Hematopoietic multipotent progenitor cell treated with erythropoietin and hydrocortisone succinate and interleukin-3 and kit ligand, for 4 days (in vitro differentiated cells): ENCODE measurements at regions not wholly inside any gene's neighbourhood (a gene's known extent, or its start where the extent isn't known, plus 50 kb on each side); places are given as distances from the start of the nearest gene placed in this dataset.

Experiments
- DNase-seq: peaks from one replicate; pipeline ENCODE4 v3.0.0-alpha.2; 2015

DNA sequence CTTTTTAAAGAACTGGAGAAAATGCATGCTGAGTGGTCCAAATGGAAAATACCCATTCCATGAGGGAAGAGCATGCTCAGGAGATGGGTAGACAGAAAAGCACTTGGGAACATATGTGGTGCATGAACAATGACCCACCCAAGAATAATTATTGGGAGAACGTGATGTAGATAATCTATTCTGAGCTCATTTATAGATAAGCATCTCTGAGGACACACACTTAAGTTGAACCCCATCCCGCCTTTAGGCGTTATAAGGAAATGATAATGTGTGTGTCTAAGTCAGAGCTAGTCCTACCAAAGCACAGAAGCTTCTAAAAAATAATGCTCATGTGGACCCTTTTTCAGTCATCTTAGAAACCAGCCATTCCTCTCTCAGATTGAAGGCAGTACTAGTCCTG is 189.9 kb downstream of the KTN1 start:
- no peak for DNase-seq

GRCh38 chr14:55771242-55771981 is 191.4 kb downstream of the KTN1 start:
- no peak for DNase-seq

GRCh38 chr14:55772486-55772885 is 192.5 kb downstream of the KTN1 start:
- no peak for DNase-seq

DNA sequence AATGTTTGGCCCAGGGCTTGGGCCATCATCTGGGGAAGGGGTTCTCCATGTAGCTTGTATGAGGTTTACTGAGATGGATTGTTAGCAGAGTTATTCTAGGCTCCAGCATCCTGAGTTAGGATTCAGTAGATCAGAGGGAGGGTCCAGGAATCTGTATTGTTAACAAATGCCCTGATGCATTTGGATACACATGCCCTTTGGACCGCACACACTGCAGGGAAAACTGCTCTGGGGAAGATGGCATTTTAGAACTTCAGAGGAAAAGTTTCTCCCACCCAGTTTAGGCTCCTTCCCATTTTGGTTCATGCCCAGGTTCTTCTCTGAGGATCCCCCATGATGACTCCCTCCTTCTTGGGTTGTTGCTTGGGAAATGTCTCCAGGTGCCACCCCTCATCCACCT is 193.3 kb downstream of the KTN1 start:
- DNase-seq = no peak

DNA sequence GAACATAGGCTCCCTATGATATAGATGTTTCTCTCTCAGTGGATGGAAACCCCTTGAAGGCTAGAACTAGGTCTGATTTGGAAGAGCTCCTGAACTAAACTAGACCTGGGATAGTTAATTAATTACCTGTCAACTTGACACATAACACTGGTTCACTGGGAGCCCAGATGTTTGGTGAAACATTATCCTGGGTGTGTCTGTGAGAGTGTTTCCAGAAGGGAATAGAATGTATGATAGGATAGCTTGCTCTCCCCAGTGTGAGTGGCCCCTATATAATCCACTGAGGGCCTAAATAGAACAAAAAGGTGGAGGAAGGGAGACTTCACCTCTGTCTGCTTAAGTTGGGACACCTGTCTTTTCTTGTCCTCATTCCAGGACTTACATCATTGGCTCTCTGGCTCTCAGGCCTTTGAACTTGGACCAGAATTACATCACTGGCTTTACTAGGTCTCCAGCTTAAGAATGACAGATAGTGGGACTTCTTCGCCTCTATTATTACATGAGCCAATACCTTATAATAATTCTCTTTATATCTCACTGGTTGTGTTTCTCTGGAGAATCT is 194.1 kb downstream of the KTN1 start:
- DNase-seq = no peak

DNA sequence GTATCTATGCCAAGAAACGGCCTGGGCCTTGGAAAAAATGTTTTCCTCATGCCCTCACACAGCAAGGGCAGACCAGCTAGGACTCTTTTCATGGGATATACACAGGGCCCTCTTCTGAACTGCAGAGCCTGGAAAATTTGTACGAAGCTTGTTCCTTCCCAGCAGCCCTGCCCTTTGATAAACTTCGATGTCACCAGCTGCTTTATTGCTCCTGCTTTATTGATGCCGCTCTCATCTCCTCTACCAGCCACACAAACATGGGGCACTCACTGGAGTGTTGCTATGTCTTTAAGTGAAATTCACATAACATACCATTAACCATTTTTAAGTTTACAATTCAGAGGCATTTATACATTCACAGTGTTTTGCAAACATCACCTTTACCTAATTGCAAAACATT is 197.9 kb downstream of the KTN1 start:
- DNase-seq = no peak

GRCh38 chr14:55780156-55780946 is 200.3 kb downstream of the KTN1 start:
- DNase-seq = peak; percentile 59

- DNase-seq = peak; percentile 18
These were observed 201.0 kb downstream of the KTN1 start for GRCh38 chr14:55781046-55781445.

GRCh38 chr14:55782166-55782565 is 202.2 kb downstream of the KTN1 start:
- DNase-seq = no peak

GRCh38 chr14:55789406-55789805 is 209.4 kb downstream of the KTN1 start:
- DNase-seq = no peak

GRCh38 chr14:55794655-55795595 is 214.9 kb downstream of the KTN1 start:
- no peak for DNase-seq

DNA sequence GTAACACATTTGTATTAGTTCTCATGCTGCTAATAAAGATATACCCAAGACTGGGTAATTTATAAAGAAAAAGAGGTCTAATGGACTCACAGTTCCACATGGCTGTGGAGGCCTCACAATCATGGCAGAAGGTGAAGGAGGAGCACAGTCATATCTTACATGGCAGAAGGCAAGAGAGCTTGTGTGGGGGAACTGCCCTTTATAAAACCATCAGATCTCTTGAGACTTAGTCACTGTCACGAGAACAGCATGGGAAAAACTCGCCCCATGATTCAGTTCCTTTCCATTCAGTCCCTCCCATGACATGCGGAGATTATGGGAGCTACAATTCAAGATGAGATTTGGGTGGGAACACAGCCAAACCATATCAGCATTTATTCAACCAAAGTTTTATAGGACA is 216.5 kb downstream of the KTN1 start:
- peak; percentile 72 for DNase-seq

GRCh38 chr14:55798406-55798805 is 218.4 kb downstream of the KTN1 start:
- DNase-seq = no peak

DNA sequence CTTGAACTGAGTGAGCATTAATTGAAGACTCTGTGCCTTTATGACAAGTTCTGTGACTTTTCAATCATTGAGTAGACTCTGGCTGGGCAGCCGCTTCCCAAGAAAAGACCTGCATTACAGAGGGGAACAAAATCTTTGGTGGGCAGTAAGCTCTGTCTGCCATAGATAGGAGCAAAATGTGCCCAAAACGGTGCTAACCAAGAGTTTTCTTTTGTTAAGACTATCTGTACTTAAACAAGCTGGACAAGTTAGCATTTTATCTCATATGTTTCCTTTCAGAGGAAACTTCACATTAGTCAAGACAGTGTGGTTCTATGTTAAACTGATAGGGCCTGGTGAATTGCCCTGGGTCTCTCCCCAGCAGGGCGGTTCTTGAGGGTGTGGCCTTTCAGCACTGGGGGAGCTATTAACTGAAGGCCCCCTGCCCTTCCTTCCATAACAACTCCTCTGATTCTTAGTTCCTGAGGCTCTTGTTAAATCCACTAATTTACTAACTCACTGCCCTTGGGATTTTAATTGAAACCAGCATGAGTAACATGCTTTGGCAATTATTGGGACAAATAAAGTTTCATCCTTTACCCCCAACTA is 219.6 kb downstream of the KTN1 start:
- DNase-seq = peak; percentile 91

DNA sequence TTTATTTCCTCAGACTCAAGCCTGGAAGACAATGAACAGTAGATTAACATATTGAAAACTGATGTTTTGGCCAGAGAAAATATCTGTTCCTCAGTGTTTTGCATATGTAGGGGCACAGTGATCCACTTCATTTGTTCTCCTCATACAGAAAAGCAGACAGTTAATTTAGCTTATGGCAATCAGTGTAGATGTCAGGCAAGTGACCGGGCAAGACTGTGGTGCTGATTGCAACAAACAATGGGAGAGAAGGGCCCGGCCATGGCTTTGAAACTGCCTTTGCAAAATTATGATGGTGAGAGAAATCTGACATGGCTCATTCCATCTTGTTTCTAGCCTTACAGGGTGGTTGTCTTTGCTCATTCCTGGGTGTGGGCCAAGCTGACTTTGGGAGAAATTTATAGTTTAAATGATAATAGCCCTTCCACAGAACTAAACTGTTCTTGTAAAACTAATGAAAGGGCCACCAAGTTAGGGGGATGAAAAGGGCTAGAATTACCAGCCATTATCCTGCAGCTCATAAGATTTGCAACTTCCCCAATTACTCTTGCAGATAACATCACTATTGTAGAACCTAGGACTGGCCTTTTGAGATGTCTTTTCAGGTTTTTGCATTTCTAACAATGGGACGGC is 220.3 kb downstream of the KTN1 start:
- peak; percentile 44 for DNase-seq

GRCh38 chr14:55801121-55801520 is 221.1 kb downstream of the KTN1 start:
- DNase-seq = no peak

- peak; percentile 57 for DNase-seq
These were observed 223.2 kb downstream of the KTN1 start for GRCh38 chr14:55802986-55803872.

GRCh38 chr14:55803873-55804553 is 224.0 kb downstream of the KTN1 start:
- DNase-seq = no peak

DNA sequence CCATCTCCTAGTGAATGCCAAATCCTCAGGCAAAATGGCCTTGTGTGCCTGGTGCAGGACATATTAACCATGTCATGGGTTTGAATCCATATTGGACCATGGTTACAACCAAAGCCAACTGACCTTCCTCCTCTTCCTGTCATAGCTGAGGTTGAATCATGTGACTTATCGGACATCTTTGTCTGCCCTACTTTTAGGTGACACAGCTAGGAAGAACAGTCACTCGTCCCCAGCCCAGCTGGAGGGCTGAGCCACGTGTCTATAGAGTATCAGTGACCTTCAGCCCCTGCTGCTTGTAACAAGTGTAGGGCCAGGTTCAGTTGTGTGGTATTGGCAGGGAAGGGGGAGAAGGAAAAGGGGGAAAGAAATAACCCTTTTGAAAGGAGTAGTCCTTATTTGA is 225.2 kb downstream of the KTN1 start:
- no peak for DNase-seq
